ENCODE measurements at regions not wholly inside any gene's neighbourhood (a gene's known extent, or its start where the extent isn't known, plus 50 kb on each side); places are given as distances from the start of the nearest gene placed in this dataset.

DNA sequence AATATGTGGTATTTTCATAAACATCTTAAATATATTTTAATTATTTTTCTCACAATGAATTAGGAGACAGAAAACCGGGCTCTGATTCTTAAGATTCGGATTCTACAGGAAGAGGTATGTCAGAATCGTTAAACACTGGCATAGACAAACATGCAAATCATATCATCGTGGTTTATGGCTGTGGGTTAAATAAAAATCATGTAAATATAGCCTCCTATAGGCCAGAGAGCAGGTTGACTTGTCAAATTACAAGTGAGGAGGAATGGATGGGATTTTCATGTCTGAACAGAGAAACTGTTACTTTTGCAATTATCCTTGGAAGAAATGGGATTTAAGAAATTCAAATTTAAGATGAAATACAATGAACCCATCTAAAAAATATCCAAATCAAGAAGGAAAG is 74.9 kb upstream of the BCAT1 start (continued):
- TF ChIP-seq EGR1 (IDR thresholded peaks at IDR 0.05; ENCODE audit: borderline replicate concordance, low read depth, low read length): no peak
- TF ChIP-seq EZH2 (IDR thresholded peaks at IDR 0.05; ENCODE audit: low read depth, low read length, severe bottlenecking): no peak
